SK-N-MC (cell line): ENCODE measurements at regions not wholly inside any gene's neighbourhood (a gene's known extent, or its start where the extent isn't known, plus 50 kb on each side); places are given as distances from the start of the nearest gene placed in this dataset.

Experiments
- DNase-seq: peaks from one replicate; pipeline ENCODE4 v3.0.0-alpha.2; 2011; ENCODE audit warnings: low read depth, low spot score
- H3K27ac ChIP-seq: fragments of 200-600 bp; sonication (generic); 2 replicates; pipeline ENCODE4 v1.5.1; 2016; ENCODE audit warnings: mixed run types
- H3K36me3 ChIP-seq: fragments of 200-600 bp; sonication (generic); 2 replicates; pipeline ENCODE4 v1.6.1; 2017; ENCODE audit warnings: antibody characterized with exemption, low read length, mixed read lengths; ENCODE audit not compliant: insufficient read depth
- H3K4me3 ChIP-seq: fragments of 200-600 bp; sonication (generic); 2 replicates; pipeline ENCODE4 v1.5.1; 2016
- H3K9ac ChIP-seq: fragments of 200-600 bp; sonication (generic); 2 replicates; pipeline ENCODE4 v1.8.0; 2017; ENCODE audit warnings: mixed run types, mixed read lengths; ENCODE audit not compliant: insufficient read length
- H3K9me3 ChIP-seq: fragments of 200-600 bp; sonication (generic); 2 replicates; pipeline ENCODE4 v1.6.1; 2017; ENCODE audit warnings: low read depth, mild to moderate bottlenecking, antibody characterized with exemption, low read length, moderate library complexity, mixed read lengths
- EZH2 ChIP-seq: fragments of 200-600 bp; sonication (generic); IDR thresholded peaks from one replicate; pipeline ENCODE4 v1.6.1; 2017; ENCODE audit warnings: antibody characterized with exemption
- FOXP2 ChIP-seq: optimal IDR thresholded peaks from 2 replicates; pipeline ENCODE3; 2011; ENCODE audit warnings: mild to moderate bottlenecking, moderate library complexity; ENCODE audit not compliant: insufficient read depth; ENCODE audit errors: extremely low read length, control extremely low read depth
- POLR2AphosphoS5 ChIP-seq: IDR thresholded peaks from 2 replicates; pipeline ENCODE4 v1.6.1; 2012; ENCODE audit warnings: mild to moderate bottlenecking, low read depth, low read length, borderline replicate concordance

DNA sequence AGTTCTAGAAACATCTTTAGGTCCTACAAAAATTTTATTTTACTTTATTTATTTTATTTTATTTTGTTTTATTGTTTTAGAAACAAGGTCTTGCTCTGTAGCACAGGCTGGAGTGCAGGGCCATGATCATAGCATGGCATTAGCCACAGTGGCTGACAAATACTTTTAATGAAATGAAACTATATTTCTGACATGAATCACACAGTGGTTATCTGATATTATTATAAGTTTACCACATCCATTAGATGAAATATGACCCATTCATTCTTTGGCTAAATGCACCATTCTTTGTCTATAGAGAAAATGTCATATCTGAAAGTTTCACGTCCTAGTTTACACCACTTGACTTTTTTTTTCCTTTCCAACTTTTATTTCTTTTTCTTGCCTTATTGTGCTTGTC is 613.4 kb upstream of the ADAMTS5 start:
- Histone ChIP-seq H3K4me3 (no peak overlapping the region), H3K9me3 (no peaks in the 10 kb centered on the region), H3K36me3 (no peaks in the 10 kb centered on the region), H3K27ac (no peak overlapping the region), H3K9ac (no peak overlapping the region)
- no peak for DNase-seq
- TF ChIP-seq EZH2, result no peak

DNA sequence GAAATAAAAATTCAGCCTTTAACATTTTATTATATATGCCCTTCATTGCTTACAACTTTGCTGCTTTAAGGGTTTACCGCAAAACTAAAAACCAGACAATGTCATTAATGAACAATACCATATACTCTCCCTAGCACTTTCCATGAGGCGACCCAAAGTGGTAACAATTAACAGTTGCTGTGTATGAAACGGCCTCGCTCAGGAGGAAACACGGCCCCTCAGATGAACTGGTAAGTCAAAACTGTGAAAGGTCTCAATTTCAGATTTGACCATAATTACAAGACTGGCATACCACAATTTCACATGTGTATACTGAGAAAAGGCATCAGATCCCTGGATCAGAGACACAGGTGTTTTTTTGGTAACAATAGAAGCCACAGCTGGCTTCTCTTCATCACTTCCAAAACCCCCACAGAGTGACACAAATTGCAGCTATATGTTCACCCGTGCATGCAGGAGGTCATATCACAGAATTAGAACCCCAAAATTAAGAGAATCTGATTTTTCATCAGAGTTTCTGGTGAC is 611.9 kb upstream of the ADAMTS5 start:
- Histone ChIP-seq H3K36me3 (no peaks in the 10 kb centered on the region), H3K9me3 (no peaks in the 10 kb centered on the region), H3K9ac (no peak overlapping the region), H3K27ac (no peak overlapping the region), H3K4me3 (no peak overlapping the region)
- TF ChIP-seq EZH2, result no peak
- no peak for TF ChIP-seq POLR2AphosphoS5
- TF ChIP-seq FOXP2, result no peak
- DNase-seq, result no peak

DNA sequence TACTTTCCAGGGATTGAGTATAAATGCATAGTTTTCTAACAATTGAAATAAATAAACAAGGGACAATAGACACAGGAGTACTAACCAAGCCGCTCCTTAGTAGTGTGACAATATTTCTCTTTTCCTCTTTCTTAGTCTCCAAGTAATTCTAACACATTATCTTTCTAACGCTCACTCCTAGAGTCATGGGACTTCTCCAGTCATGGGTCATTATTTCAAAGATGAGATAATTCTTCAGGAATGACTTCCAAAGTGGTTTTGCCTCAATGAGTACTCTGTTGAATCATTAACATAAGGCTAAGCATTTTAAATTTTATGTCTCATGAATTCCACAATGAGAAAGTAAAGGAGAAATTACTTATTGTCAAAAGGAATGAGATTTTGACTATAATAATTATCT is 605.8 kb upstream of the ADAMTS5 start:
- Histone ChIP-seq H3K9me3 (no peaks in the 10 kb centered on the region), H3K27ac (no peak overlapping the region), H3K36me3 (no peaks in the 10 kb centered on the region), H3K4me3 (no peak overlapping the region), H3K9ac (no peak overlapping the region)
- TF ChIP-seq FOXP2 (no peak), POLR2AphosphoS5 (no peak), EZH2 (no peak)
- DNase-seq, result no peak

DNA sequence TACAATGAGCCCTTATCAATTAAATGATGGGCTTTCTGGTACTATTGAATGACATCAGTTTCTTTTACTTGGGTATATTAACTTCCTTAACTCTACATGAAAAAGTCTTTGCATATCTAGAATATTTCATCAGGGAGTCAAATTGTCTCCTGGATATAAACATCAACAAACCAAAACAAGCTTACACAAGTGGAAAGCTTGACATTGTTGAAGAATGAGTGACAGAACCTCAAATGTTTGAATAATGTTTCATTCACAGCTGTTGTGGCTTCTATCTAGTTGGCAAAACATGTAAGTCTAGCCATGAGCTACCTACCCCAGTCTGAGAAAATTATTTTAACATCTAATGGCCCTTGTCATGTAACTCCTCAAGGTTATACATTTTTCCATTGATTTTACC is 604.8 kb upstream of the ADAMTS5 start:
- Histone ChIP-seq H3K9ac (no peak overlapping the region), H3K27ac (no peak overlapping the region), H3K9me3 (no peaks in the 10 kb centered on the region), H3K4me3 (no peak overlapping the region), H3K36me3 (no peaks in the 10 kb centered on the region)
- TF ChIP-seq FOXP2 (no peak), EZH2 (no peak), POLR2AphosphoS5 (no peak)
- no peak for DNase-seq

DNA sequence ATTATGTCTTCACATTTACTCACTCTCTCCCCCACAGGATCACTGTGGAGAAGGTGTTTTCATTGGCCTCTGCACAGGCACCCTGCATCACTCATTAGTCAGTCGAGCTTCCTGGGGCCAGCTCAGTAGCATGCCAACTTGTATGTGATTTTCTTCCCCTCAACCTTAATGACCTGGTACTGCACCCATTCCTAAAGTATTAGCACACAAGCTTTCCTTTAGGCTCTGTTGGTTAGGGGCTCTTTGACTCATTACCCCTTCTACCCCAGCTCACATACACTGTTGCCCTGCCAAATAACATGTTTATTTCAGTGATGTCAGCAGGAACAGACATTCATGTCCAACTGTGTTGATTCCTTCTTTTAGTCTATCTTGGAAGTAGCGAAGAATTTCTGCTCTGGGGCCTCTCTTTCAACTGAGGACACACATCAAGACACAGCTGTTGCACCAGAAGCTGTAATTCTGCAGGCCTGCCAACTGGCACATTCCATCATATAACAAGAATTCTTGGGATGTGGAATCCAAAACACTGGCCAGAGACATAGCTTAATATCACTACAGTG is 603.5 kb upstream of the ADAMTS5 start:
- no peak overlapping the region for H3K27ac ChIP-seq
- TF ChIP-seq FOXP2 (no peak), EZH2 (no peak), POLR2AphosphoS5 (no peak)
- H3K9me3 ChIP-seq, result no peaks in the 10 kb centered on the region
- no peaks in the 10 kb centered on the region for H3K36me3 ChIP-seq
- no peak for DNase-seq
- no peak overlapping the region for H3K9ac ChIP-seq
- H3K4me3 ChIP-seq, result no peak overlapping the region

DNA sequence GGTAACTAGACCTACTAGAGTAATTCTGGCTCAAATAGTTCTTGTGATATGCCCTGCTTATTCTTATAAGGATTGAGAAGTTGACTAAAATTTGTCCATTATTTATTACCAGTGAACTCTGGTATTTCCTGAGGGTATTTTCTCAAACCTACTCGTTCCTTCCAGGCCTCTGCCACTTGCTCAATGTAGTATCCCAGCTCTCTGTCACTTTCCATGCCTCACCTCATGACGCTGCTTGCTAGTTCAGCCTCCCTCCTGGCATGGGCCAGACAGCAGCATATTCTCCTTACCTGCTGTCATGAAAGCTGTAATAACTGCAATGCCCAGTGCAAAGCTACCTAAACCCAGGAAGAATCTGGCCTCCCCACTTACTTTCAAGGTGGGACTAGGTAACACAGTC is 602.9 kb upstream of the ADAMTS5 start:
- no peak for DNase-seq
- no peaks in the 10 kb centered on the region for H3K36me3 ChIP-seq
- H3K9me3 ChIP-seq, result no peaks in the 10 kb centered on the region
- H3K4me3 ChIP-seq, result no peak overlapping the region
- TF ChIP-seq EZH2 (no peak), FOXP2 (no peak), POLR2AphosphoS5 (no peak)
- H3K9ac ChIP-seq, result no peak overlapping the region
- no peak overlapping the region for H3K27ac ChIP-seq

DNA sequence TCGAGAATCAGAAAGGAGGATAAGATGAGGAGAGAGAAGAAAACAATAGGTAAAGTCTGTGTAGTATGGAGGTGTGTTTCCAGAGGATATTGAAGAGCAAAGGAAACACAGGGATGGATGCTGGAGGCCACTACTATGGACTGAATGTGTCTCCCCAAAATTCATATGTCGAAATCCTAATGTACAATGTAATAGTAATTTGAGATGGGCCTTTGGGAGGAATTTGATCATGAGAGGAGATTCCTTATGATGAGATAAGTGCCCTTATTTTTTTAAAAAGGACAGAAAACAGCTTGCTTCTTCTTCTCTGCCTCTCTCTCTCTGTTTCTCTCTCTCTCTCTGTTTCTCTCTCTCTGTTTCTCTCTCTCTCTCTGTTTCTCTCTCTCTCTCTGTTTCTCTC is 602.2 kb upstream of the ADAMTS5 start:
- no peak overlapping the region for H3K9ac ChIP-seq
- no peak overlapping the region for H3K4me3 ChIP-seq
- no peak overlapping the region for H3K27ac ChIP-seq
- no peak for DNase-seq
- no peak for TF ChIP-seq EZH2
- no peak for TF ChIP-seq FOXP2
- no peak for TF ChIP-seq POLR2AphosphoS5
- no peaks in the 10 kb centered on the region for H3K36me3 ChIP-seq
- no peaks in the 10 kb centered on the region for H3K9me3 ChIP-seq

DNA sequence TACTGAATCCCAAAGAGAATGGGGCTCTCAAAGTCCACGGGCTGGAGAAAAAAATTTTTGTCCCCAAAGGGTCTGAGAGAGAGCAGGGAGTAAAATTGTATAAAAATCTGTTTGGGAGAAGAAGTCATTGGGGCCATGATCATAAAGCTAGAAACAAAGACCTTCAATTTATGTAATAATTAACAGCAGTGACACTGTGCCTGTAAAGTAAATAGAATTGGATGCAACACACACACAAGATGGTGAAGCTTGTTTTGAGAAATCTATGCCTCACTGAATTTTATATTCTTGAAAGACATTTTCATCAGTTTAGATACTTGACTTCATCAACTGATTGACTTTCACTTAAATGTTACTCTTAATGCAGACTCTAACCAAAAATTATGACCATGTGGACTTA is 600.5 kb upstream of the ADAMTS5 start:
- H3K9me3 ChIP-seq, result no peaks in the 10 kb centered on the region
- TF ChIP-seq POLR2AphosphoS5 (no peak), FOXP2 (no peak), EZH2 (no peak)
- DNase-seq, result no peak
- no peaks in the 10 kb centered on the region for H3K36me3 ChIP-seq
- no peak overlapping the region for H3K9ac ChIP-seq
- H3K4me3 ChIP-seq, result no peak overlapping the region
- H3K27ac ChIP-seq, result no peak overlapping the region

DNA sequence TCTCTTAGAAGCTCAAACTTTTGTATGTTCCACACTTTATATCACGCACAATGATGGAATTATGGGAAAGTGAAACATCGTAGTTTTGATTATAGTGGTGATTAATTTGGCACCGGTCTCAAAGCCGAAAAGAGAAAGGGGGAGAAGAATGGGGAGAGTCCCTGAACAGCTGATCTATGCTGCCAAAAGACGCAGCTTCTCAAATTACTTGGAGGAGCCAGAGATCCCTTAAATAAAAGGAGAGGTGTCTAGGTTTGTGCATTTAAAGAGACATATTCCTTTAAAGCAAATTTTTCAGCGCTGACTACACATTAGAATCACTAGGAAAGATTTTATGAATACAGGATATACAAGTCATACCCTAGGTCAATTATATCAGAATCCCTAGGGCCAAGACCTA is 599.6 kb upstream of the ADAMTS5 start:
- Histone ChIP-seq H3K9ac (no peak overlapping the region), H3K9me3 (no peaks in the 10 kb centered on the region), H3K36me3 (no peaks in the 10 kb centered on the region), H3K4me3 (no peak overlapping the region), H3K27ac (no peak overlapping the region)
- DNase-seq, result no peak
- TF ChIP-seq FOXP2, result no peak
- no peak for TF ChIP-seq POLR2AphosphoS5
- no peak for TF ChIP-seq EZH2

DNA sequence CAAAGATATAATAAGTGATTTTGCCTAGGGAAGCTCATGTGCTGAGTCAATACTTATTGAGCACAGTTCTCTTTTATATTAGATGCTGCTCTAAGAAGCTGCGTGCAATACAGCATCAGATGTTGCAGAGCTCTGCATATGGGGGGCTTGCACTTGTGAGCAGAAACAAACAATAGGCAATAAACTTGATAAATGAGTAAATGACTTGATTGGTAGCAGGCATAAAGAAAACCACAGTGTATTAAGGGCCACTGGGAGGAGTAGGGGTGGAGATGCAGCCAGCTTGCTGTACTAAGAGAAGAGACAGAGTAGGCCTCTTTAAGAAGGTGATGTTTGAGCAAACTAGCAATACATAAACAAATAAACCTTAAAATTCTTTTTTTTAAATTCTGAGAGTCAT is 598.5 kb upstream of the ADAMTS5 start:
- H3K27ac ChIP-seq, result no peak overlapping the region
- TF ChIP-seq POLR2AphosphoS5, result no peak
- no peak for TF ChIP-seq EZH2
- no peak for TF ChIP-seq FOXP2
- H3K9ac ChIP-seq, result no peak overlapping the region

More for the DNA sequence above, 598.5 kb upstream of the ADAMTS5 start:
- DNase-seq, result no peak
- H3K36me3 ChIP-seq, result no peaks in the 10 kb centered on the region
- H3K9me3 ChIP-seq, result no peaks in the 10 kb centered on the region
- no peak overlapping the region for H3K4me3 ChIP-seq
